Right lung (tissue), 2 donors: ENCODE measurements at regions not wholly inside any gene's neighbourhood (a gene's known extent, or its start where the extent isn't known, plus 50 kb on each side); places are given as distances from the start of the nearest gene placed in this dataset.
"Not testable (repeated sequence)": the region's sequence is repeated elsewhere in the genome, so short reads cannot be mapped to it uniquely, and the experiment has no call there.

ENCODE experiments used
- DNase-seq, 2 donors: peaks; one replicate each; pipeline ENCODE4 v3.0.0-alpha.2; 2013

- DNase-seq: no peak
Measured at GRCh38 chr4:138113819-138114400, 128.2 kb downstream of the SLC7A11 start.

- not testable (repeated sequence) for DNase-seq
Measured at GRCh38 chr4:138112890-138113289, 129.3 kb downstream of the SLC7A11 start.

- DNase-seq: no peak
Measured at GRCh38 chr4:138112389-138112788, 129.8 kb downstream of the SLC7A11 start.

- no peak for DNase-seq
Measured at GRCh38 chr4:138111462-138112000, 130.6 kb downstream of the SLC7A11 start.

GRCh38 chr4:138110815-138111214 is 131.3 kb downstream of the SLC7A11 start:
- DNase-seq: no peak

- no peak for DNase-seq
Measured at GRCh38 chr4:138107023-138107422, 135.1 kb downstream of the SLC7A11 start.

- no peak for DNase-seq
Measured at GRCh38 chr4:138105331-138105730, 136.8 kb downstream of the SLC7A11 start.

- no peak for DNase-seq
Measured at GRCh38 chr4:138104284-138104680, 137.9 kb downstream of the SLC7A11 start.

- DNase-seq: no peak
Measured at GRCh38 chr4:138103597-138104283, 138.4 kb downstream of the SLC7A11 start.

GRCh38 chr4:138099385-138099784 is 142.8 kb downstream of the SLC7A11 start:
- DNase-seq: no peak

GRCh38 chr4:138097912-138098600 is 144.1 kb downstream of the SLC7A11 start:
- DNase-seq: no peak

- DNase-seq: no peak
Measured at GRCh38 chr4:138096384-138097062, 145.6 kb downstream of the SLC7A11 start.

- DNase-seq: no peak
Measured at GRCh38 chr4:138095378-138095777, 146.8 kb downstream of the SLC7A11 start.

- no peak for DNase-seq
Measured at GRCh38 chr4:138092060-138092459, 150.1 kb downstream of the SLC7A11 start.

GRCh38 chr4:138090918-138091676 is 151.1 kb downstream of the SLC7A11 start:
- no peak for DNase-seq

GRCh38 chr4:138090150-138090917 is 151.8 kb downstream of the SLC7A11 start:
- peak; percentile 69 to 79 for DNase-seq

GRCh38 chr4:138088449-138089208 is 153.5 kb downstream of the SLC7A11 start:
- no peak for DNase-seq

- no peak for DNase-seq
Measured at GRCh38 chr4:138087066-138087719, 155.0 kb downstream of the SLC7A11 start.

GRCh38 chr4:138086611-138087041 is 155.5 kb downstream of the SLC7A11 start:
- DNase-seq: no peak
